Right lobe of liver (tissue), 6 donors: ENCODE measurements at regions not wholly inside any gene's neighbourhood (a gene's known extent, or its start where the extent isn't known, plus 50 kb on each side); places are given as distances from the start of the nearest gene placed in this dataset.

Source experiments
- ATAC-seq, 4 donors: fragments of 200-7000 bp; cut with Tn5 transposase; one replicate each; pipeline ENCODE4 v1.9.1; 2020; ENCODE audit warnings: mild to moderate bottlenecking in 4 of 4, moderate library complexity in 4 of 4
- DNase-seq, 3 donors: peaks; one replicate each; pipeline ENCODE4 v3.0.0-alpha.2; 2020
- H3K27ac ChIP-seq, 3 donors: fragments of 200-600 bp; one replicate each; pipeline ENCODE4 v1.8.0; 2022
- H3K27me3 ChIP-seq, 2 donors: fragments of 200-600 bp; one replicate each; pipeline ENCODE4 v1.8.0; 2022
- H3K36me3 ChIP-seq, 4 donors: fragments of 200-600 bp; sonication (generic) in 1 of 4; one replicate each; pipeline versions ENCODE4 v1.5.1 to v1.8.0; 2017 to 2022; ENCODE audit warnings: control low read depth in 1 of 4
- H3K4me1 ChIP-seq, 4 donors: fragments of 200-600 bp; sonication (generic) in 1 of 4; one replicate each; pipeline versions ENCODE4 v1.5.1 to v1.8.0; 2017 to 2022; ENCODE audit warnings: control low read depth in 1 of 4
- H3K4me3 ChIP-seq, 3 donors: fragments of 200-600 bp; one replicate each; pipeline ENCODE4 v1.8.0; 2022
- H3K9me3 ChIP-seq, 4 donors: fragments of 200-600 bp; sonication (generic) in 1 of 4; one replicate each; pipeline versions ENCODE4 v1.5.1 to v1.8.0; 2017 to 2022; ENCODE audit warnings: control low read depth in 1 of 4
- POLR2A ChIP-seq: fragments of 450-650 bp; IDR thresholded peaks from one replicate; pipeline ENCODE4 v1.6.1; 2017; ENCODE audit warnings: antibody characterized with exemption, mild to moderate bottlenecking
- WGBS: methylation state at CpG from one replicate; pipeline ENCODE4 v1.1.6; 2018; ENCODE audit warnings: low coverage, low lambda C conversion rate; ENCODE audit not compliant: insufficient coverage; ENCODE audit errors: missing lambda C conversion rate; 5-methylcytosine and 5-hydroxymethylcytosine counted together
- intact Hi-C, 2 donors: fragments of 100-400 bp; cut with DNase I; formaldehyde crosslinking; loops; one replicate each; pipeline versions ENCODE4 v1.11.2 to v1.14.1; 2022
- TF ChIP-seq, protein P1 (sequence below), 4 donors: fragments of 200-600 bp in 3 of 4; fragments of 450-650 bp in 1 of 4; IDR thresholded peaks; one replicate each; pipeline versions ENCODE4 v1.5.1 to v1.8.0; 2016 to 2022; ENCODE audit warnings: antibody characterized with exemption in 4 of 4, mild to moderate bottlenecking in 2 of 4
- donor health status: DM: no; HTN: yes; CAD: no.
- donor health status: DM: no; HTN: no; CAD: no.
- donor health status: DM: no; HTN: no; CAD: no.
- donor health status: DM: no; HTN: yes; CAD: no.
- donor health status: DM: no; HTN: yes; CAD: no.

DNA sequence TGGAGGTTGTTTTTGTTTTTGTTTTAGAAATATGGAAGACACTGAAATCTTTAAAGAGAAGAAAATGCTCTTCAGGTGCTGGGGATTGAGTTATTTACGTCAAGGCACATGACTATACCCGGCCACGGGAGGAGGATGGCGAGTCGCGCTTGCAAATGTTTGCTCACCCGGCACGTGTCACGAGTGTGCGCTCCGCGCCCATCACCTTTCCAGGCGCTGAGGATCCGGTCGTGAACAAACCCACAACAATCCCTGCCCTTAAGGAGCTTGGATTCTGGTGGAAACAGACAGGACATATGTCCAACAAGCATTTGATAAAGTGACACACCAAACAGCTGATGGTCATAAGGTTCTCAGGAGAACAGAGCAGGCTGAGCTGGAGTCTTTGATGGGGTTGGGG is 715.5 kb downstream of the BRD1 start:
- Histone ChIP-seq H3K4me1 (no peaks in the 10 kb centered on the region), H3K27ac (no peak overlapping the region), H3K36me3 (no peaks in the 10 kb centered on the region), H3K4me3 (no peak overlapping the region), H3K27me3 (no peaks in the 10 kb centered on the region), H3K9me3 (no peaks in the 10 kb centered on the region)
- DNase-seq = no peak
- ATAC-seq = no peak
- WGBS = 80% methylated on average over 1 of the region's 15 CpGs
- no peak for TF ChIP-seq POLR2A
- intact Hi-C loops = no loop called here

DNA sequence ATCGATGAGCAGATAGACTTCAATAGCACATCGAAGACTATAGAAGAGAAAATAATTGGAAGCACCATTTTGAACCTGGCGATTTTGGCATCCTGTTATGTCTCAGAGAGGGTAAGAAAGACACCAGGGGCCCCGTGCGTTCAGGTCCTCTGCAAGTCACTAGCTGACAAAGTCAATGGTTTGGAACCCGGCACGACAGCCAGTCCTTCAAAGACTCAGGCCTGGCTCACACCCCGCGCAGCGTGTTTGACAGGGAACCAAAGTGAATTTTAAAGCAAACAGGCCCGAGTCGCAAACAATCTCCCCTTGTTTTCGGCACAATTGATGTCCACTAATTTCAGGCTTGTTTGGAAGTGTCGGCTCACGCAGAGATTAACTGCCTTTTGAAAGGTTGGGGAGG is 716.6 kb downstream of the BRD1 start:
- H3K9me3 ChIP-seq = no peaks in the 10 kb centered on the region
- H3K36me3 ChIP-seq = no peaks in the 10 kb centered on the region
- DNase-seq (no peak), ATAC-seq (no peak)
- no peaks in the 10 kb centered on the region for H3K27me3 ChIP-seq
- no peak overlapping the region for H3K27ac ChIP-seq
- H3K4me1 ChIP-seq = no peaks in the 10 kb centered on the region
- H3K4me3 ChIP-seq = no peak overlapping the region
- intact Hi-C loops = no loop called here
- 64% methylated on average over 6 of the region's 15 CpGs for WGBS
- TF ChIP-seq POLR2A = no peak
- TF ChIP-seq, protein P1, sequence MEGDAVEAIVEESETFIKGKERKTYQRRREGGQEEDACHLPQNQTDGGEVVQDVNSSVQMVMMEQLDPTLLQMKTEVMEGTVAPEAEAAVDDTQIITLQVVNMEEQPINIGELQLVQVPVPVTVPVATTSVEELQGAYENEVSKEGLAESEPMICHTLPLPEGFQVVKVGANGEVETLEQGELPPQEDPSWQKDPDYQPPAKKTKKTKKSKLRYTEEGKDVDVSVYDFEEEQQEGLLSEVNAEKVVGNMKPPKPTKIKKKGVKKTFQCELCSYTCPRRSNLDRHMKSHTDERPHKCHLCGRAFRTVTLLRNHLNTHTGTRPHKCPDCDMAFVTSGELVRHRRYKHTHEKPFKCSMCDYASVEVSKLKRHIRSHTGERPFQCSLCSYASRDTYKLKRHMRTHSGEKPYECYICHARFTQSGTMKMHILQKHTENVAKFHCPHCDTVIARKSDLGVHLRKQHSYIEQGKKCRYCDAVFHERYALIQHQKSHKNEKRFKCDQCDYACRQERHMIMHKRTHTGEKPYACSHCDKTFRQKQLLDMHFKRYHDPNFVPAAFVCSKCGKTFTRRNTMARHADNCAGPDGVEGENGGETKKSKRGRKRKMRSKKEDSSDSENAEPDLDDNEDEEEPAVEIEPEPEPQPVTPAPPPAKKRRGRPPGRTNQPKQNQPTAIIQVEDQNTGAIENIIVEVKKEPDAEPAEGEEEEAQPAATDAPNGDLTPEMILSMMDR (IDR thresholded peaks at IDR 0.05) = no peak

DNA sequence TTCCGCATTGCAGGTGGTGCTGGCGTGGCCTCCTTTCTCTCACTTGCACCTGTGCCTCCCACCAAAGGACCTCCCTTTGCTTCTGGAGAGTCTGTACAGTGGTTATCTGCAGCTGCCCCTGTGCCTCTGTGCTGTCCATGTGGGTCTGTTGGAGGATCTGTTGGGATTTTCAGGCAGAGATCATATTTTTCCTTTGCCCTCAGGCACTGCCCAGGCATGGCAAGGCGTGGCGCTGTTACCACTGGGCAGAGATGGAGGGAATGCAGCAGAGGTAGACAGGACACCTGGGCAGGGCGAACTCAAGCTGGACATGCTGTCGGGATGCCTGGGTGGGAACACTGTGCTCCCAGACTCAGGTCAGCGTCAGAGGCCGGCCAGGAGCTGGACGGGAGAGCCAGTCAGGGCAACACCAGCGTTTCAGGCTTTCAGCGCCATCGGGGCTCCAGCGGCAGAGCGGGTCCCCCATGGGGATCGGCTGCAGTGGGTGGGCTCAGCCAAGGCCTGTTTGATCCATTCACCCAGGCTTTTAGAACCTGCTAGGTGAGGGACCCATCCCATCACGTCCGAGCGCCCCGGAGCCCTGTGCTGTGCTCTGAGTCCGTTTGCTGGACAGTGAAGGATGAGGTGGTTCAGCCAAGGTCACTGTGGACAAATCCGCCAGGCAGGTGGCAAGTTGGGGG is 718.9 kb downstream of the BRD1 start:
- H3K36me3 ChIP-seq = no peaks in the 10 kb centered on the region
- TF ChIP-seq, protein P1 (IDR thresholded peaks at IDR 0.05) = no peak
- no peak for TF ChIP-seq POLR2A
- DNase-seq = peak in 1 of 3 donors; percentile 46
- no peaks in the 10 kb centered on the region for H3K4me1 ChIP-seq
- 38% methylated on average over 9 of the region's 21 CpGs for WGBS
- H3K4me3 ChIP-seq = no peak overlapping the region
- intact Hi-C loops = no loop called here
- no peaks in the 10 kb centered on the region for H3K9me3 ChIP-seq
- no peak for ATAC-seq
- H3K27me3 ChIP-seq = no peaks in the 10 kb centered on the region
- H3K27ac ChIP-seq = no peak overlapping the region

DNA sequence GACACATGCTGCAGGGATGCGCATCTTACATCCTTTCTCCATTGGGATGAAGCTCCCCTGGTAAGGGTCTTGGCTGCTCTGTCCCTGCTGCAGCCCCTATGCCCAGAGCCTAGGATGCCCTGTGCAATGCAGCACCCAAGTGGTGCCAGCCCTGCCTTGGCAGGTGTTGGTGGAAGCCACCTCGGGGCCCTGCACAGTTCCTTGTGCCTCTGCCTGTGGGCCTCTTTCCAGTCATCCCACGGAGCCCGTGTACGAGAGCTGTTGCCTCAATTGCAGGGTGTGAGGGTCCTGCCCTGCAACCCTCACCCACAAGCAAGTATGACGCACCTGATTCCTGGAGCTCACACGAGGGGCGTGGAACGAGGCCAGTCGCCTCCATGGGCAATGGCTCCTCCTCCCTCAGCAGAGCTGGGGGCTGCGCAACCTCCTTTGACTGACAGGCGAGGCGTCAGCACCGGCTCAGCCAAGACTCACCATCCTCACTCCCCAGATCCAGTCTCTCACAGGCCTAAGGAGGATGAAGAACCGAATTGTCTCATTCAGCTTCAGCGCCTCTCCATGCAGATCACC is 719.6 kb downstream of the BRD1 start:
- Histone ChIP-seq H3K36me3 (no peaks in the 10 kb centered on the region), H3K4me3 (no peak overlapping the region), H3K27ac (no peak overlapping the region), H3K27me3 (no peaks in the 10 kb centered on the region), H3K9me3 (no peaks in the 10 kb centered on the region), H3K4me1 (no peaks in the 10 kb centered on the region)
- ATAC-seq (no peak), DNase-seq (no peak)
- no peak for TF ChIP-seq POLR2A
- TF ChIP-seq, protein P1 (IDR thresholded peaks at IDR 0.05) = no peak
- WGBS = 80% methylated on average over 2 of the region's 16 CpGs
- intact Hi-C loops = no loop called here

DNA sequence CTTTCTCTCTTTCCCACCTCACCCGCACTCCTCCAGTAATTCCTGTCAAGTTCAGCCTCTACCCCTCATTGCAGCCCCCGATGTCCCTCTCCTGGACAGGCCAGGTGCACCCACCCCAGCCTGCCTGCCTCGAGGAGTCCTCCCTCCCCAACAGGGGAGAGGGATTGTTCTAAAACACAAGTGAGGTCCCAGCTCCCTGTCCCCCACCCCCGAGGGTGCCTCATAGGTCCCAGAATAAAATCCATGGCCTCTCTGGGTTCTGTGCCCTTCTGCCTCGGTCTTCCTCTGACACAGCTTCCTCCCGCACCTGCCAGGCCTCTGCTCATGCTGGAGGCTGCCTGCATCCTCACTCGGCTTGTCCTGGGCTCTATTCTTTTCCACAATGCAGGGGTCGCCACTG is 720.1 kb downstream of the BRD1 start:
- no peak overlapping the region for H3K4me3 ChIP-seq
- H3K9me3 ChIP-seq = no peaks in the 10 kb centered on the region
- no peaks in the 10 kb centered on the region for H3K27me3 ChIP-seq
- no peak for ATAC-seq
- TF ChIP-seq, protein P1 (IDR thresholded peaks at IDR 0.05) = no peak
- TF ChIP-seq POLR2A = no peak
- DNase-seq = no peak
- intact Hi-C loops = no loop called here
- WGBS = 50% methylated on average over 8 of the region's 8 CpGs
- no peaks in the 10 kb centered on the region for H3K36me3 ChIP-seq
- no peaks in the 10 kb centered on the region for H3K4me1 ChIP-seq
- H3K27ac ChIP-seq = no peak overlapping the region
